GM19455 (cell line): ENCODE measurements at regions not wholly inside any gene's neighbourhood (a gene's known extent, or its start where the extent isn't known, plus 50 kb on each side); places are given as distances from the start of the nearest gene placed in this dataset.
A peak's percentile ranks its signal among the peaks of the same experiment; 100 is the strongest.

Source experiments
- ATAC-seq: cut with Tn5 transposase; IDR thresholded peaks from one replicate; pipeline ENCODE4 v1.9.1; 2021; ENCODE audit not compliant: unreplicated experiment

GRCh38 chr18:31247574-31248199, 70.3 kb upstream of the DSG1 start:
- no peak for ATAC-seq

- no peak for ATAC-seq
Observed at GRCh38 chr18:31248783-31249521, 69.0 kb upstream of the DSG1 start.

- no peak for ATAC-seq
Observed at GRCh38 chr18:31250902-31251301, 67.1 kb upstream of the DSG1 start.

GRCh38 chr18:31252522-31252921, 65.4 kb upstream of the DSG1 start:
- ATAC-seq = no peak

GRCh38 chr18:31255953-31256352, 62.0 kb upstream of the DSG1 start:
- no peak for ATAC-seq

- no peak for ATAC-seq
Observed at GRCh38 chr18:31258789-31259188, 59.2 kb upstream of the DSG1 start.

- ATAC-seq = no peak
Observed at GRCh38 chr18:31261792-31262582, 56.0 kb upstream of the DSG1 start.

GRCh38 chr18:31267823-31268481, 50.0 kb upstream of the DSG1 start:
- ATAC-seq = peak; percentile 71
